Heart right ventricle (tissue), 16 donors: ENCODE measurements at regions not wholly inside any gene's neighbourhood (a gene's known extent, or its start where the extent isn't known, plus 50 kb on each side); places are given as distances from the start of the nearest gene placed in this dataset.
A peak's percentile ranks its signal among the peaks of the same experiment; 100 is the strongest.

Experiments used
- ATAC-seq, 8 donors: fragments of 200-7000 bp; cut with Tn5 transposase; one replicate each; pipeline ENCODE4 v1.9.1; 2020; ENCODE audit warnings: mild to moderate bottlenecking in 8 of 8, moderate library complexity in 8 of 8, moderate number of reproducible peaks in 1 of 8
- DNase-seq, 2 donors: peaks; one replicate each; pipeline ENCODE4 v3.0.0-alpha.2; 2020
- H3K27ac ChIP-seq, 10 donors: fragments of 200-600 bp; sonication (generic) in 2 of 10; one replicate each; pipeline versions ENCODE4 v1.5.0 to v1.8.0; 2020 to 2022; ENCODE audit warnings: mild to moderate bottlenecking in 3 of 10
- H3K27me3 ChIP-seq, 7 donors: fragments of 200-600 bp; one replicate each; pipeline ENCODE4 v1.8.0; 2021 to 2022; ENCODE audit warnings: mild to moderate bottlenecking in 2 of 7
- H3K36me3 ChIP-seq, 9 donors: fragments of 200-600 bp; sonication (generic) in 1 of 9; one replicate each; pipeline versions ENCODE4 v1.5.0 to v1.8.0; 2020 to 2022; ENCODE audit warnings: mild to moderate bottlenecking in 2 of 9
- H3K4me1 ChIP-seq, 9 donors: fragments of 200-600 bp; sonication (generic) in 1 of 9; one replicate each; pipeline versions ENCODE4 v1.5.0 to v1.8.0; 2020 to 2022; ENCODE audit warnings: mild to moderate bottlenecking in 4 of 9
- H3K4me3 ChIP-seq, 10 donors: fragments of 200-600 bp; sonication (generic) in 2 of 10; one replicate each; pipeline versions ENCODE4 v1.5.0 to v1.8.0; 2020 to 2022; ENCODE audit warnings: mild to moderate bottlenecking in 7 of 10, moderate library complexity in 2 of 10
- H3K9me3 ChIP-seq, 11 donors: fragments of 200-600 bp in 10 of 11; sonication (generic) in 2 of 11; one replicate each; pipeline versions ENCODE4 v1.5.0 to v1.8.0; 2013 to 2022; ENCODE audit warnings: mild to moderate bottlenecking in 2 of 11, control low read depth in 1 of 11, moderate library complexity in 1 of 11
- WGBS, 2 donors: extraction: QIAGEN DNeasy Blood & Tissue Kit; methylation state at CpG; one replicate each; pipeline ENCODE4 v1.1.7; 2013; ENCODE audit warnings: inconsistent platforms in 1 of 2; 5-methylcytosine and 5-hydroxymethylcytosine counted together
- intact Hi-C, 10 donors: fragments of 100-400 bp; cut with DNase I; formaldehyde crosslinking; loops; one replicate each; pipeline versions ENCODE4 v1.11.1 to v1.14.2; 2022
- TF ChIP-seq, protein P1 (sequence below), 9 donors: fragments of 200-600 bp; sonication (generic) in 2 of 9; IDR thresholded peaks; one replicate each; pipeline versions ENCODE4 v1.5.0 to v1.8.0; 2021 to 2022; ENCODE audit warnings: antibody characterized with exemption in 9 of 9, mild to moderate bottlenecking in 5 of 9, moderate library complexity in 1 of 9
- donor health status: Arrhythmogenic right ventricular cardiomyopathy.
- donor health status: ischemic (EF 13 %, LVEDD 7.1; RV severe dilation, severe dysfunction).
- donor health status: healthy with polysubstance abuse.
- donor health status: DM: no; HTN: yes; CAD: no.
- donor health status: DM: no; HTN: no; CAD: no.
- donor health status: ischemic (EF 25% LVEDD 6.9; RV normal size, moderate dysfunction).
- donor health status: ischemic (EF 25% LVEDD 5.7; RV mildly dilated, moderate dysfunction).
- donor health status: healthy.
- donor health status: DM: yes; HTN: yes; CAD: no.
- donor health status: Ischemic cardiomyopathy.
- donor health status: ischemic (EF 35%, LVEDD 5.7; RV mildly dilated, moderate dysfunction).
- donor health status: nonischemic (EF 11% LVEDD 7.7; RV severe dilation, severe dysfunction).
- donor health status: DM: yes; HTN: yes; CAD: no.
- donor health status: PGD.
- donor health status: ischemic (EF 29% LVEDD 5.4; RV normal size, mild dysfunction).
- donor health status: nonischemic (EF 23%, LVEDD 6.1; RV moderate dilation, normal function).

DNA sequence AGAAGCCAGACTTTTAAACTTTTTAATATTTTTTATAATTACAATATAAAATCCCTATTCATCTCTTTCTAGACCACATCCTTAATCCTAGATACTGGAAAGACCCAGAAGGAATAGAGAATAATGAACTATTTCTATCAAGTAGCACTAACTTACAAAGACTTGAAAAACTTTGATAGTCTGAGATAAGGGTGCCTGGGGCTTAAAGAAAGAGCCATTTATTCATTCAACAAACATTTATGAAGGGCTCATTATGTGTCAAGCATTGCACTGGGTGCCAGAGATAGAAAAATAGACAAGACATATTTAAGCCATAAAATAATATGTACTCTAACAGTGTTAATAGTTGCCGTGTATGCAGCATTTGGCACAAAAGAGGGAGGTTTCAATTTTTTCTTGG, 178.0 kb upstream of the EMCN start:
- Histone ChIP-seq H3K36me3 (no peaks in the 10 kb centered on the region), H3K9me3 (no peaks in the 10 kb centered on the region), H3K27me3 (no peaks in the 10 kb centered on the region), H3K4me3 (peak overlapping the region in 1 of 10 donors; percentile 34), H3K27ac (no peak overlapping the region), H3K4me1 (peaks cover 0 to 13% (median 0%) of the 10 kb centered on the region in 9 donors)
- DNase-seq (no peak), ATAC-seq (no peak)
- intact Hi-C loops: loop anchor here in 1 of 10 donors (5.0 kb wide), 1 partner anchor 41 kb away; no protein-coding TSS in a partner anchor
- TF ChIP-seq, protein P1, sequence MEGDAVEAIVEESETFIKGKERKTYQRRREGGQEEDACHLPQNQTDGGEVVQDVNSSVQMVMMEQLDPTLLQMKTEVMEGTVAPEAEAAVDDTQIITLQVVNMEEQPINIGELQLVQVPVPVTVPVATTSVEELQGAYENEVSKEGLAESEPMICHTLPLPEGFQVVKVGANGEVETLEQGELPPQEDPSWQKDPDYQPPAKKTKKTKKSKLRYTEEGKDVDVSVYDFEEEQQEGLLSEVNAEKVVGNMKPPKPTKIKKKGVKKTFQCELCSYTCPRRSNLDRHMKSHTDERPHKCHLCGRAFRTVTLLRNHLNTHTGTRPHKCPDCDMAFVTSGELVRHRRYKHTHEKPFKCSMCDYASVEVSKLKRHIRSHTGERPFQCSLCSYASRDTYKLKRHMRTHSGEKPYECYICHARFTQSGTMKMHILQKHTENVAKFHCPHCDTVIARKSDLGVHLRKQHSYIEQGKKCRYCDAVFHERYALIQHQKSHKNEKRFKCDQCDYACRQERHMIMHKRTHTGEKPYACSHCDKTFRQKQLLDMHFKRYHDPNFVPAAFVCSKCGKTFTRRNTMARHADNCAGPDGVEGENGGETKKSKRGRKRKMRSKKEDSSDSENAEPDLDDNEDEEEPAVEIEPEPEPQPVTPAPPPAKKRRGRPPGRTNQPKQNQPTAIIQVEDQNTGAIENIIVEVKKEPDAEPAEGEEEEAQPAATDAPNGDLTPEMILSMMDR (IDR thresholded peaks at IDR 0.05): no peak
- 41 to 74% methylated on average over 1 of the region's 1 CpG for WGBS, 2 donors

DNA sequence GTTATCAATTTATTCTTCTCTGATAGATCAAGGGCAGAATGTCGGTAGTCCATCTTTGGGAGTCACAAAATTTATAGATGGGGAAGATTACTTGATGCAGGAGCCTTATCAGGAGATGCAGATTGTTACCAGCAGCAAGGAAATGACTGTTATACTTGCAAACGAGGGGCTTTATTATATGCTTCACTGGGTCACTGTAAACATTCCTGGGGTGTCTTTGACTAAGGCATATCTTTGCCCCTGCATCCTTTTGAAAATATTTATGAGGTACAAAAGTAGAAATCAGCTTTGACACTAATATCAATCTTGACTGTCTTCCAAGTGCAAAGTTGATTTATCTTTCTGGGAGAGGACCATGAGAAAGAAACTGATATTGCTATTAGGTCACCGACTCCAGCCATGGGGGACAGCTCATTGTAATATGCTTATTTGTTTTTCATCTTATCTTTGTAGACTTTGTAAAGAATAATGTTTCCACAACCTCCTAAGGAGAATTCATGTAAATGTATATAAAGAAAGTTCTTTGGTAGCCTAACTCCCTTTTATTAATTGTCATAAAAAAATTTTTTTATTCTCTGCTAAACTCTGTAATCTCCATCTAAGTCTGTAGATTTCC, 177.3 kb upstream of the EMCN start:
- DNase-seq: no peak
- intact Hi-C loops: loop anchor here in 1 of 10 donors (5.0 kb wide), 1 partner anchor 42 kb away; no protein-coding TSS in a partner anchor
- Histone ChIP-seq H3K27ac (no peak overlapping the region), H3K4me1 (peaks cover 0 to 13% (median 0%) of the 10 kb centered on the region in 9 donors), H3K9me3 (no peaks in the 10 kb centered on the region), H3K27me3 (no peaks in the 10 kb centered on the region), H3K36me3 (no peaks in the 10 kb centered on the region), H3K4me3 (no peak overlapping the region)
- no peak for ATAC-seq
- 52 to 62% methylated on average over 3 of the region's 3 CpGs for WGBS, 2 donors
- TF ChIP-seq, protein P1 (IDR thresholded peaks at IDR 0.05): no peak

DNA sequence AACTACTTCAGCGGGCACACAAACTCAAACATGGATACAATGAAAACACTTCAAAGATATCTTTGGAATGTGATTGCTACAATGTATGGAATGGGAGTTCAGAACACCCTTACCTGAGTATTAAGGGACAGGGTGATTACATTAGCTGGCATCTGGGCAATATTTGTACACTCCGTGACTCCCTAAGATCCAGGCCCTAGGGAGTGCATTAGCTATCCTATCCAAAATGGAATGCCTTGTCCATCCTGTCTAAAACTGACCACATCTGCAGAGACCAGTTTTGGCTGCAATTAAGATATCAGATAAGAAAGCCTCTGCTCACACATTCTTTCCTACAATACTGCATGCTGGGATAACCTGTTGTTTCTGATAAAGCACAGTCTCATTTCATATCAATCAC, 176.6 kb upstream of the EMCN start:
- Histone ChIP-seq H3K9me3 (no peaks in the 10 kb centered on the region), H3K4me1 (peaks cover 0 to 13% (median 0%) of the 10 kb centered on the region in 9 donors), H3K36me3 (no peaks in the 10 kb centered on the region), H3K27me3 (no peaks in the 10 kb centered on the region), H3K27ac (no peak overlapping the region), H3K4me3 (no peak overlapping the region)
- intact Hi-C loops: loop anchor here in 1 of 10 donors (1.0 kb wide), 1 partner anchor 46 kb away; no protein-coding TSS in a partner anchor
- DNase-seq (no peak), ATAC-seq (no peak)
- 59 to 82% methylated on average over 2 of the region's 2 CpGs for WGBS, 2 donors
- TF ChIP-seq, protein P1 (IDR thresholded peaks at IDR 0.05): no peak

DNA sequence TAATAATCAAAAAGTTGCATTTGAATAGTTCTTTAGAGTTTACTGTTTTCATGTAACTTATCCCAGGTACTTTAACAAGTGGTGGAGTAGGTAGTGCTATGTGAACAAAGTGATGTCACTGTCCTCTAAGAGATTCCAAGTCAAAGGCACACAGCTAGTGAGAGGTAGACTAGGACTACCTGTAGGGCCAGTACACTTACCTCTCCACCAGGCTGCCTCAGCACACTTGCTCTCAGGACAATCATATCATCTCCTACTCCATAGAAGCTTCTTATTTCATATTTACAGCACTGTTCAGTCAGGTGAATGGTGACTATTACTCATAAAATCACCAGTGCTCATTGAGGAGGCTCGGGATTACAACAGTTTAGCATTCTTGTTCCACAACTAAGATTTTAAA, 173.0 kb upstream of the EMCN start:
- peaks cover 0 to 2% (median 0%) of the 10 kb centered on the region in 11 donors for H3K9me3 ChIP-seq
- peaks cover 0 to under 1% (median 0%) of the 10 kb centered on the region in 9 donors for H3K4me1 ChIP-seq
- ATAC-seq (no peak), DNase-seq (no peak)
- H3K27ac ChIP-seq: no peak overlapping the region
- no peaks in the 10 kb centered on the region for H3K27me3 ChIP-seq
- H3K4me3 ChIP-seq: no peak overlapping the region
- H3K36me3 ChIP-seq: no peaks in the 10 kb centered on the region
- 89 to 100% methylated on average over 1 of the region's 1 CpG for WGBS, 2 donors
- TF ChIP-seq, protein P1 (IDR thresholded peaks at IDR 0.05): no peak
- intact Hi-C loops: no loop called here
